ENCODE measurements at regions not wholly inside any gene's neighbourhood (a gene's known extent, or its start where the extent isn't known, plus 50 kb on each side); places are given as distances from the start of the nearest gene placed in this dataset.

DNA sequence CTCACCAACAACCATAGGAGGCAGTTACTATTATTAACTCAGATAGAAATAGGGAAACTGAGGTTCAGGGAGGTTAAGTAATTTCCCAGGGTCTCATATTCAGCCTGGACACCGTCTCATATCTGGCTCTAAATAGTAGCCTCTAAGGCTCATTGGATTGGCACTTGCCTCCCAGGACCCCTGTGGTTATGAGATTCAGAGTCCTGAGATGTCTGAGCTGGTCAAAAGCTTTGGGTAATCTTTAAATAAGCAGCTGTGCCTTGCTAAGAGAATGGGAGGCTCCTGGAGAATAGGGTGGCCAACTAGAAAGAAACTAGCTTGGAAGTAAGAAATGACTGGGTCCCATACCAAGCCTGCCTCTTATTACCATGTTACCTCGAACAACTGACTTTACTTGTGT is 50.3 kb upstream of the CRHR1 start:
- TF ChIP-seq, protein P1, sequence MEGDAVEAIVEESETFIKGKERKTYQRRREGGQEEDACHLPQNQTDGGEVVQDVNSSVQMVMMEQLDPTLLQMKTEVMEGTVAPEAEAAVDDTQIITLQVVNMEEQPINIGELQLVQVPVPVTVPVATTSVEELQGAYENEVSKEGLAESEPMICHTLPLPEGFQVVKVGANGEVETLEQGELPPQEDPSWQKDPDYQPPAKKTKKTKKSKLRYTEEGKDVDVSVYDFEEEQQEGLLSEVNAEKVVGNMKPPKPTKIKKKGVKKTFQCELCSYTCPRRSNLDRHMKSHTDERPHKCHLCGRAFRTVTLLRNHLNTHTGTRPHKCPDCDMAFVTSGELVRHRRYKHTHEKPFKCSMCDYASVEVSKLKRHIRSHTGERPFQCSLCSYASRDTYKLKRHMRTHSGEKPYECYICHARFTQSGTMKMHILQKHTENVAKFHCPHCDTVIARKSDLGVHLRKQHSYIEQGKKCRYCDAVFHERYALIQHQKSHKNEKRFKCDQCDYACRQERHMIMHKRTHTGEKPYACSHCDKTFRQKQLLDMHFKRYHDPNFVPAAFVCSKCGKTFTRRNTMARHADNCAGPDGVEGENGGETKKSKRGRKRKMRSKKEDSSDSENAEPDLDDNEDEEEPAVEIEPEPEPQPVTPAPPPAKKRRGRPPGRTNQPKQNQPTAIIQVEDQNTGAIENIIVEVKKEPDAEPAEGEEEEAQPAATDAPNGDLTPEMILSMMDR (conservative IDR thresholded peaks at IDR 0.05 in 1 of 2, IDR thresholded peaks at IDR 0.05 in 1 of 2; ENCODE audit: extremely low read depth in 1 of 2, insufficient read depth in 1 of 2, low read depth in 1 of 2, low read length in 2 of 2) = no peak
- no peak for TF ChIP-seq EZH2 (IDR thresholded peaks at IDR 0.05; ENCODE audit: borderline replicate concordance, low read length)

Data from mammary epithelial cell (primary cell).